DOHH2 (cell line): ENCODE measurements at regions not wholly inside any gene's neighbourhood (a gene's known extent, or its start where the extent isn't known, plus 50 kb on each side); places are given as distances from the start of the nearest gene placed in this dataset.

Experiments
- EZH2phosphoT487 ChIP-seq: fragments of 200-600 bp; sonication (generic); IDR thresholded peaks from 2 replicates; pipeline ENCODE4 v1.6.1; 2017; ENCODE audit warnings: borderline replicate concordance, mild to moderate bottlenecking, antibody characterized with exemption, low read length, moderate library complexity, mixed read lengths
- TF ChIP-seq, protein P1 (sequence below): fragments of 200-600 bp; sonication (generic); IDR thresholded peaks from one replicate; pipeline ENCODE4 v1.5.1; 2014; ENCODE audit warnings: antibody characterized with exemption, mild to moderate bottlenecking, low read depth, low read length; ENCODE audit not compliant: poor library complexity, severe bottlenecking

DNA sequence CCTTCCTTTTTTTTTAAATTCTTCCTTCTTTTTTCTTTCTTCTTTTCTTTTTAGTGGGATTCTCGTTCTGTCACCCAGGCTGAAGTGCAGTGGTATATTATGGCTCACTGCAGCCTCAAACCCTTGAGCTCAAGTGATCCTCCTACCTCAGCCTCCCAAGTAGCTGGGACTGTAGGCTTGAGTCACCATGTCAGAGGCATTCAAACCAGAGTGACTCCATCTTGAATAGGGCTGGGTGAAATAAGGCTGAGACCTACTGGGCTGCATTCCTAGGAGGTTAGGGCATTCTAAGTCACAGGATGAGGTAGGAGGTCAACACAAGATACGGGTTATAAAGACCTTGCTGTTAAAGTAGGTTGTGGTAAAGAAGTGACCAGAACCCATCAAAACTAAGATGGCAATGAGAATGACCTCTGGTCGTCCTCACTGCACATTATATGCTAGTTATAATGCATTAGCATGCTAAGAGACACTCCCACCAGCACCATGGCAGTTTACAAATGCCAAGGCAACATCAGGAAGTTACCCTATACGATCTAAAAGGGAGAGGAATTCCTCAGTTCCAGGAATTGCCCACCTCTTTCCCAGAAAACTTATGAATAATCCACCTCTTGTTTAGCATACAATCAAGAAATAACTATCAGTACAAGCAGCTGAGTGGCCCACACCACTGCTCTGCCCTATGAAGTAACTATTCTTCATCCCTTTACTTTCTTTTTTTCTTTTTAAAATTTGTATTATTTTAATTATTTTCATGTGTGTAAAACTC lies 99.0 kb upstream of the ITGB1 start:
- TF ChIP-seq, protein P1, sequence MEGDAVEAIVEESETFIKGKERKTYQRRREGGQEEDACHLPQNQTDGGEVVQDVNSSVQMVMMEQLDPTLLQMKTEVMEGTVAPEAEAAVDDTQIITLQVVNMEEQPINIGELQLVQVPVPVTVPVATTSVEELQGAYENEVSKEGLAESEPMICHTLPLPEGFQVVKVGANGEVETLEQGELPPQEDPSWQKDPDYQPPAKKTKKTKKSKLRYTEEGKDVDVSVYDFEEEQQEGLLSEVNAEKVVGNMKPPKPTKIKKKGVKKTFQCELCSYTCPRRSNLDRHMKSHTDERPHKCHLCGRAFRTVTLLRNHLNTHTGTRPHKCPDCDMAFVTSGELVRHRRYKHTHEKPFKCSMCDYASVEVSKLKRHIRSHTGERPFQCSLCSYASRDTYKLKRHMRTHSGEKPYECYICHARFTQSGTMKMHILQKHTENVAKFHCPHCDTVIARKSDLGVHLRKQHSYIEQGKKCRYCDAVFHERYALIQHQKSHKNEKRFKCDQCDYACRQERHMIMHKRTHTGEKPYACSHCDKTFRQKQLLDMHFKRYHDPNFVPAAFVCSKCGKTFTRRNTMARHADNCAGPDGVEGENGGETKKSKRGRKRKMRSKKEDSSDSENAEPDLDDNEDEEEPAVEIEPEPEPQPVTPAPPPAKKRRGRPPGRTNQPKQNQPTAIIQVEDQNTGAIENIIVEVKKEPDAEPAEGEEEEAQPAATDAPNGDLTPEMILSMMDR: no peak
- no peak for TF ChIP-seq EZH2phosphoT487
